ENCODE measurements at regions not wholly inside any gene's neighbourhood (a gene's known extent, or its start where the extent isn't known, plus 50 kb on each side); places are given as distances from the start of the nearest gene placed in this dataset.

DNA sequence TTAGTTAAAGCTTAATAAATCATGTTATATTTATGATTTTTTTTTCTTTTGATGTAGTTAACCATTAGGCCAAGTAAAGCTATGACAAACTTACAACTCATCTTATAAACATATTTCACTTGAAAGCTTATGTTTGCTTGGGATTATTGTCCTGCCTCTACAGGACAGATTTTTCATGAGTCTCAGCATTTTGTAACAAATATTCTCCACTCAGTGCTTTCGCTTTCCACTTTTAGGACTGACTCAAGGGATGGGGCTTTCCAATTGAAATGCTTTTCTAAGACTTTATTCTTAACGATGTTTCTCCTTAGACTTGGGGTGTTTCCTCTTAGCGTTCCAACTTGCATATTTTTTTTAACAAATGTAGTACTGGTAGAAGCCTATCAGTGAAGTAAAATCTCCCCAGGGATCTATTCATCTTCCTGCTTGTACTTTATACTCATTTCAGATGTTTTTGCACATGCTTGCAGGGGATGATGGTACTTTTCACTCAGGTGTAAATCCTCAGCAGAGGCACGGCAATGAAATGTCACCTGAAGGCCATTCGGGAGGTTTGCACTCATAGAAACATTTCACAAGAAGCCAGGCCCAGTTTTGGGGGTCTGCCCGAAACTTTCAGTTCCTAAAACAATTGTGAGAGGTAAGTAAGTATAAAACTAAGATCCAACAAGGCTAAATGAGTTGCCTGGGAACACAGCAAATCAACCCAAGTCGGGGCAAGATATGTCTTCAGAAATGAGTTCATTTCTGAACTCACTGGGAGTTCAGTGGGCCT, 298.1 kb upstream of the FOXQ1 start:
- TF ChIP-seq TAF1 (IDR thresholded peaks at IDR 0.05; ENCODE audit: borderline replicate concordance, insufficient read depth, low read length) (no peak), POLR2AphosphoS5 (IDR thresholded peaks at IDR 0.05; ENCODE audit: low read depth, low read length) (no peak), FOXP2 (optimal IDR thresholded peaks at IDR 0.05; ENCODE audit: borderline replicate concordance, extremely low read depth, extremely low read length, insufficient read depth) (no peak)
- TF ChIP-seq, protein P1, sequence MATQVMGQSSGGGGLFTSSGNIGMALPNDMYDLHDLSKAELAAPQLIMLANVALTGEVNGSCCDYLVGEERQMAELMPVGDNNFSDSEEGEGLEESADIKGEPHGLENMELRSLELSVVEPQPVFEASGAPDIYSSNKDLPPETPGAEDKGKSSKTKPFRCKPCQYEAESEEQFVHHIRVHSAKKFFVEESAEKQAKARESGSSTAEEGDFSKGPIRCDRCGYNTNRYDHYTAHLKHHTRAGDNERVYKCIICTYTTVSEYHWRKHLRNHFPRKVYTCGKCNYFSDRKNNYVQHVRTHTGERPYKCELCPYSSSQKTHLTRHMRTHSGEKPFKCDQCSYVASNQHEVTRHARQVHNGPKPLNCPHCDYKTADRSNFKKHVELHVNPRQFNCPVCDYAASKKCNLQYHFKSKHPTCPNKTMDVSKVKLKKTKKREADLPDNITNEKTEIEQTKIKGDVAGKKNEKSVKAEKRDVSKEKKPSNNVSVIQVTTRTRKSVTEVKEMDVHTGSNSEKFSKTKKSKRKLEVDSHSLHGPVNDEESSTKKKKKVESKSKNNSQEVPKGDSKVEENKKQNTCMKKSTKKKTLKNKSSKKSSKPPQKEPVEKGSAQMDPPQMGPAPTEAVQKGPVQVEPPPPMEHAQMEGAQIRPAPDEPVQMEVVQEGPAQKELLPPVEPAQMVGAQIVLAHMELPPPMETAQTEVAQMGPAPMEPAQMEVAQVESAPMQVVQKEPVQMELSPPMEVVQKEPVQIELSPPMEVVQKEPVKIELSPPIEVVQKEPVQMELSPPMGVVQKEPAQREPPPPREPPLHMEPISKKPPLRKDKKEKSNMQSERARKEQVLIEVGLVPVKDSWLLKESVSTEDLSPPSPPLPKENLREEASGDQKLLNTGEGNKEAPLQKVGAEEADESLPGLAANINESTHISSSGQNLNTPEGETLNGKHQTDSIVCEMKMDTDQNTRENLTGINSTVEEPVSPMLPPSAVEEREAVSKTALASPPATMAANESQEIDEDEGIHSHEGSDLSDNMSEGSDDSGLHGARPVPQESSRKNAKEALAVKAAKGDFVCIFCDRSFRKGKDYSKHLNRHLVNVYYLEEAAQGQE (IDR thresholded peaks at IDR 0.05; ENCODE audit: insufficient read depth in 1 of 2, low read depth in 2 of 2, low read length in 2 of 2): no peak
